GM12801 (cell line): ENCODE measurements at regions not wholly inside any gene's neighbourhood (a gene's known extent, or its start where the extent isn't known, plus 50 kb on each side); places are given as distances from the start of the nearest gene placed in this dataset.

Source experiments
- CTCF ChIP-seq: IDR thresholded peaks from one replicate; pipeline ENCODE4 v1.5.1; 2011; ENCODE audit warnings: control low read depth; ENCODE audit not compliant: insufficient read length; ENCODE audit errors: extremely low read depth

- TF ChIP-seq CTCF: no peak
These were observed 152.7 kb upstream of the NECTIN3 start for GRCh38 chr3:110918963-110919362.

- TF ChIP-seq CTCF: no peak
These were observed 145.8 kb upstream of the NECTIN3 start for GRCh38 chr3:110925798-110926197.

- no peak for TF ChIP-seq CTCF
These were observed 143.5 kb upstream of the NECTIN3 start for GRCh38 chr3:110928016-110928662.

GRCh38 chr3:110929816-110930215 lies 141.8 kb upstream of the NECTIN3 start:
- TF ChIP-seq CTCF: no peak

- no peak for TF ChIP-seq CTCF
These were observed 139.0 kb upstream of the NECTIN3 start for GRCh38 chr3:110932567-110932966.

- no peak for TF ChIP-seq CTCF
These were observed 137.7 kb upstream of the NECTIN3 start for GRCh38 chr3:110933821-110934426.

GRCh38 chr3:110938629-110939028 lies 133.0 kb upstream of the NECTIN3 start:
- TF ChIP-seq CTCF: no peak
